A549 (cell line): ENCODE measurements at regions not wholly inside any gene's neighbourhood (a gene's known extent, or its start where the extent isn't known, plus 50 kb on each side); places are given as distances from the start of the nearest gene placed in this dataset.
A peak's percentile ranks its signal among the peaks of the same experiment; 100 is the strongest.

ENCODE experiments used
- ATAC-seq, 2 experiments: fragments of 200-7000 bp in 1 of 2; fragments of >200 bp in 1 of 2; cut with Nextera tagmentation in 1 of 2; cut with Tn5 transposase in 1 of 2; 3 replicates each; pipeline versions ENCODE4 v1.8.0 to v1.9.1; 2018 to 2020; ENCODE audit warnings: mild to moderate bottlenecking in 1 of 2, moderate library complexity in 1 of 2
- CTCF ChIA-PET: fragments of 300-600 bp; sonication (Branson Sonifier 250); formaldehyde crosslinking; extraction: SDS; loops from one replicate; lab custom pipeline; 2021; ENCODE audit warnings: antibody characterized with exemption, inconsistent platforms; lab: Yijun Ruan, JAX
- POLR2A ChIA-PET: fragments of 350-600 bp; formaldehyde crosslinking; extraction: SDS; loops from one replicate; lab custom pipeline; 2021; ENCODE audit warnings: antibody characterized with exemption, inconsistent platforms; lab: Yijun Ruan, JAX
- DNase-seq, 2 experiments: peaks; one replicate each; pipeline versions ENCODE4 v3.0.0 to v3.0.0-alpha.2; 2011 to 2016; ENCODE audit warnings: low read depth in 1 of 2, low spot score in 1 of 2
- FAIRE-seq: peaks from 2 replicates; lab custom pipeline; 2011; peaks lifted over from hg19 to GRCh38; lab: Jason Lieb, UNC
- H3K27ac ChIP-seq, 2 experiments: fragments of >200 bp; sonication (Bioruptor Twin); formaldehyde crosslinking; 3 replicates each; pipeline ENCODE4 v1.5.1; 2016 to 2017
- H3K4me1 ChIP-seq: fragments of >200 bp; sonication (Bioruptor Twin); formaldehyde crosslinking; 3 replicates; pipeline ENCODE4 v1.6.1; 2016
- H3K4me2 ChIP-seq: fragments of >200 bp; sonication (Bioruptor Twin); formaldehyde crosslinking; 3 replicates; pipeline ENCODE4 v1.6.1; 2016
- H3K4me3 ChIP-seq: fragments of >200 bp; sonication (Bioruptor Twin); formaldehyde crosslinking; 3 replicates; pipeline ENCODE4 v1.5.1; 2016
- H3K9me3 ChIP-seq: fragments of >200 bp; sonication (Bioruptor Twin); formaldehyde crosslinking; 3 replicates; pipeline ENCODE4 v1.6.1; 2016
- CBX8 ChIP-seq: fragments of 200-600 bp; sonication (generic); IDR thresholded peaks from 2 replicates; pipeline ENCODE4 v1.6.1; 2016
- CTCF ChIP-seq: fragments of >200 bp; sonication (Bioruptor Twin); formaldehyde crosslinking; IDR thresholded peaks from 3 replicates; pipeline ENCODE4 v1.5.1; 2016
- EP300 ChIP-seq, 2 experiments: fragments of >200 bp; sonication (Bioruptor Twin); formaldehyde crosslinking; IDR thresholded peaks; 2 replicates in 1 of 2; 3 replicates in 1 of 2; pipeline ENCODE4 v1.6.1; 2016 to 2017
- ESRRA ChIP-seq: fragments of 150-350 bp; IDR thresholded peaks from 2 replicates; pipeline ENCODE4 v1.6.1; 2014; ENCODE audit warnings: mild to moderate bottlenecking, low read length, borderline replicate concordance
- FOSL2 ChIP-seq, 2 experiments: fragments of 450-650 bp in 1 of 2; fragments of >200 bp in 1 of 2; sonication (Bioruptor Twin) in 1 of 2; formaldehyde crosslinking; IDR thresholded peaks; 2 replicates each; pipeline versions ENCODE4 v1.5.0 to v1.6.1; 2016 to 2020; ENCODE audit warnings: mild to moderate bottlenecking in 1 of 2, moderate library complexity in 1 of 2
- GATA3 ChIP-seq: IDR thresholded peaks from 2 replicates; pipeline ENCODE4 v1.6.1; 2012; ENCODE audit warnings: borderline replicate concordance
- HEYL ChIP-seq: fragments of 250-450 bp; sonication (Bioruptor Pico); IDR thresholded peaks from 2 replicates; pipeline ENCODE4 v1.8.0; 2021; ENCODE audit warnings: mild to moderate bottlenecking, moderate library complexity
- HOXA7 ChIP-seq: fragments of 250-450 bp; sonication (Bioruptor Pico); IDR thresholded peaks from 2 replicates; pipeline ENCODE4 v1.5.0; 2020; ENCODE audit warnings: mild to moderate bottlenecking, moderate library complexity
- JUNB ChIP-seq: fragments of >200 bp; sonication (Bioruptor Twin); formaldehyde crosslinking; IDR thresholded peaks from 2 replicates; pipeline ENCODE4 v1.6.1; 2016
- KDM1A ChIP-seq: fragments of 200-600 bp; sonication (generic); IDR thresholded peaks from 2 replicates; pipeline ENCODE4 v1.6.1; 2016; ENCODE audit warnings: low read depth, mild to moderate bottlenecking
- MAFK ChIP-seq: fragments of 450-650 bp; IDR thresholded peaks from 2 replicates; pipeline ENCODE4 v1.6.1; 2014; ENCODE audit not compliant: partially characterized antibody
- MAZ ChIP-seq: fragments of 150-350 bp; IDR thresholded peaks from 2 replicates; pipeline ENCODE4 v1.6.1; 2014; ENCODE audit warnings: antibody characterized with exemption, low read depth, low read length, borderline replicate concordance
- RAD21 ChIP-seq, 2 experiments: fragments of >200 bp in 1 of 2; sonication (Bioruptor Twin) in 1 of 2; formaldehyde crosslinking in 1 of 2; IDR thresholded peaks in 1 of 2; conservative IDR thresholded peaks in 1 of 2; 2 replicates in 1 of 2; 3 replicates in 1 of 2; pipeline ENCODE4 v1.6.1; 2012 to 2018; ENCODE audit warnings: inconsistent platforms in 1 of 2
- RFX5 ChIP-seq: fragments of 450-650 bp; IDR thresholded peaks from 2 replicates; pipeline ENCODE4 v1.7.1; 2014; ENCODE audit warnings: antibody characterized with exemption, mild to moderate bottlenecking, moderate library complexity
- ZFP36 ChIP-seq: fragments of 450-650 bp; IDR thresholded peaks from 2 replicates; pipeline ENCODE4 v1.6.1; 2014; ENCODE audit warnings: borderline replicate concordance; ENCODE audit not compliant: partially characterized antibody
- ZNF302 ChIP-seq: fragments of 250-450 bp; sonication (Bioruptor Pico); IDR thresholded peaks from 2 replicates; pipeline ENCODE4 v1.9.0; 2021; ENCODE audit warnings: inconsistent platforms, mild to moderate bottlenecking, moderate library complexity
- ZSCAN20 ChIP-seq: fragments of 250-450 bp; sonication (Bioruptor Pico); IDR thresholded peaks from 2 replicates; pipeline ENCODE4 v1.8.0; 2022; ENCODE audit warnings: mild to moderate bottlenecking, moderate library complexity
- WGBS: methylation state at CpG from one replicate; pipeline ENCODE4 v1.1.6; 2017; ENCODE audit errors: missing lambda C conversion rate; 5-methylcytosine and 5-hydroxymethylcytosine counted together
- TF ChIP-seq, protein P1 (sequence below): fragments of 250-450 bp; sonication (Bioruptor Pico); IDR thresholded peaks from 2 replicates; pipeline ENCODE4 v1.5.0; 2021; ENCODE audit warnings: mild to moderate bottlenecking, moderate library complexity, borderline replicate concordance
- TF ChIP-seq, protein P2 (sequence below): fragments of 450-650 bp; IDR thresholded peaks from 2 replicates; pipeline ENCODE4 v1.6.1; 2014; ENCODE audit warnings: antibody characterized with exemption
- TF ChIP-seq, protein P3 (sequence below): fragments of >200 bp; sonication (Bioruptor Twin); formaldehyde crosslinking; IDR thresholded peaks from 2 replicates; pipeline ENCODE4 v1.6.1; 2016
- TF ChIP-seq, protein P4 (sequence below): IDR thresholded peaks from 2 replicates; pipeline ENCODE4 v1.6.1; 2012

- CTCF ChIA-PET: no interaction called here
- TF ChIP-seq KDM1A (no peak), MAZ (no peak), ESRRA (no peak), CTCF (no peak), EP300 (IDR thresholded peaks at IDR 0.05) (no peak), ZSCAN20 (CRISPR knock-in tag) (no peak), RFX5 (no peak), MAFK (no peak), HEYL (CRISPR knock-in tag) (no peak), JUNB (no peak)
- TF ChIP-seq, protein P1, sequence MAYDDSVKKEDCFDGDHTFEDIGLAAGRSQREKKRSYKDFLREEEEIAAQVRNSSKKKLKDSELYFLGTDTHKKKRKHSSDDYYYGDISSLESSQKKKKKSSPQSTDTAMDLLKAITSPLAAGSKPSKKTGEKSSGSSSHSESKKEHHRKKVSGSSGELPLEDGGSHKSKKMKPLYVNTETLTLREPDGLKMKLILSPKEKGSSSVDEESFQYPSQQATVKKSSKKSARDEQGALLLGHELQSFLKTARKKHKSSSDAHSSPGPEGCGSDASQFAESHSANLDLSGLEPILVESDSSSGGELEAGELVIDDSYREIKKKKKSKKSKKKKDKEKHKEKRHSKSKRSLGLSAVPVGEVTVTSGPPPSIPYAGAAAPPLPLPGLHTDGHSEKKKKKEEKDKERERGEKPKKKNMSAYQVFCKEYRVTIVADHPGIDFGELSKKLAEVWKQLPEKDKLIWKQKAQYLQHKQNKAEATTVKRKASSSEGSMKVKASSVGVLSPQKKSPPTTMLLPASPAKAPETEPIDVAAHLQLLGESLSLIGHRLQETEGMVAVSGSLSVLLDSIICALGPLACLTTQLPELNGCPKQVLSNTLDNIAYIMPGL (CRISPR knock-in tag): no peak
- TF ChIP-seq, protein P2, sequence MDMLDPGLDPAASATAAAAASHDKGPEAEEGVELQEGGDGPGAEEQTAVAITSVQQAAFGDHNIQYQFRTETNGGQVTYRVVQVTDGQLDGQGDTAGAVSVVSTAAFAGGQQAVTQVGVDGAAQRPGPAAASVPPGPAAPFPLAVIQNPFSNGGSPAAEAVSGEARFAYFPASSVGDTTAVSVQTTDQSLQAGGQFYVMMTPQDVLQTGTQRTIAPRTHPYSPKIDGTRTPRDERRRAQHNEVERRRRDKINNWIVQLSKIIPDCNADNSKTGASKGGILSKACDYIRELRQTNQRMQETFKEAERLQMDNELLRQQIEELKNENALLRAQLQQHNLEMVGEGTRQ: no peak
- TF ChIP-seq, protein P3, sequence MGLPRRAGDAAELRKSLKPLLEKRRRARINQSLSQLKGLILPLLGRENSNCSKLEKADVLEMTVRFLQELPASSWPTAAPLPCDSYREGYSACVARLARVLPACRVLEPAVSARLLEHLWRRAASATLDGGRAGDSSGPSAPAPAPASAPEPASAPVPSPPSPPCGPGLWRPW: no peak
- no peak overlapping the region for H3K27ac ChIP-seq
- peaks cover 3% of the 10 kb centered on the region; the same call in 1 of the 3 replicates for H3K9me3 ChIP-seq
- POLR2A ChIA-PET: no interaction called here
- no peak for ATAC-seq
- FAIRE-seq: no peak
- DNase-seq: no peak
- H3K4me1 ChIP-seq: peaks cover 23% of the 10 kb centered on the region
- no peak overlapping the region for H3K4me2 ChIP-seq
- H3K4me3 ChIP-seq: no peak overlapping the region
- 72% methylated on average over 7 of the region's 7 CpGs for WGBS
Measured at GRCh38 chr6:140064366-140064765, 689.9 kb upstream of the CITED2 start.

GRCh38 chr6:140063021-140063399 is 688.6 kb upstream of the CITED2 start:
- POLR2A ChIA-PET: no interaction called here
- H3K4me2 ChIP-seq: peak overlapping the region; percentile 71
- ATAC-seq: no peak

More at GRCh38 chr6:140063021-140063399, 688.6 kb upstream of the CITED2 start:
- no peak for DNase-seq
- TF ChIP-seq, protein P4, sequence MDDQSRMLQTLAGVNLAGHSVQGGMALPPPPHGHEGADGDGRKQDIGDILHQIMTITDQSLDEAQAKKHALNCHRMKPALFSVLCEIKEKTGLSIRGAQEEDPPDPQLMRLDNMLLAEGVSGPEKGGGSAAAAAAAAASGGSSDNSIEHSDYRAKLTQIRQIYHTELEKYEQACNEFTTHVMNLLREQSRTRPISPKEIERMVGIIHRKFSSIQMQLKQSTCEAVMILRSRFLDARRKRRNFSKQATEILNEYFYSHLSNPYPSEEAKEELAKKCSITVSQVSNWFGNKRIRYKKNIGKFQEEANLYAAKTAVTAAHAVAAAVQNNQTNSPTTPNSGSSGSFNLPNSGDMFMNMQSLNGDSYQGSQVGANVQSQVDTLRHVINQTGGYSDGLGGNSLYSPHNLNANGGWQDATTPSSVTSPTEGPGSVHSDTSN: no peak
- TF ChIP-seq ZFP36 (no peak), CBX8 (no peak), ZNF302 (CRISPR knock-in tag) (no peak), ZSCAN20 (CRISPR knock-in tag) (no peak), RAD21 (conservative IDR thresholded peaks at IDR 0.05 in 1 of 2, IDR thresholded peaks at IDR 0.05 in 1 of 2) (no peak), FOSL2 (IDR thresholded peaks at IDR 0.05) (no peak), FOSL2 (CRISPR knock-in tag; IDR thresholded peaks at IDR 0.05) (no peak), GATA3 (no peak), HOXA7 (CRISPR knock-in tag) (no peak), EP300 (IDR thresholded peaks at IDR 0.05) (no peak)
- TF ChIP-seq, protein P3: no peak
- TF ChIP-seq, all 56 proteins: peak for 0
- H3K9me3 ChIP-seq: peaks cover 3% of the 10 kb centered on the region; the same call in 1 of the 3 replicates
- H3K4me3 ChIP-seq: no peak overlapping the region
- CTCF ChIA-PET: no interaction called here
- no peak for FAIRE-seq
- peaks cover 23% of the 10 kb centered on the region for H3K4me1 ChIP-seq
- peak overlapping the region; percentile 69 to 86 for H3K27ac ChIP-seq
